Pulmonary artery endothelial cell (primary cell): ENCODE measurements at regions not wholly inside any gene's neighbourhood (a gene's known extent, or its start where the extent isn't known, plus 50 kb on each side); places are given as distances from the start of the nearest gene placed in this dataset.

ENCODE experiments used
- DNase-seq: peaks from one replicate; pipeline ENCODE4 v3.0.0-alpha.2; 2011; ENCODE audit warnings: low read depth, low spot score

- DNase-seq, result no peak
These were observed 56.6 kb upstream of the MAP2 start for GRCh38 chr2:209367075-209367747.

DNA sequence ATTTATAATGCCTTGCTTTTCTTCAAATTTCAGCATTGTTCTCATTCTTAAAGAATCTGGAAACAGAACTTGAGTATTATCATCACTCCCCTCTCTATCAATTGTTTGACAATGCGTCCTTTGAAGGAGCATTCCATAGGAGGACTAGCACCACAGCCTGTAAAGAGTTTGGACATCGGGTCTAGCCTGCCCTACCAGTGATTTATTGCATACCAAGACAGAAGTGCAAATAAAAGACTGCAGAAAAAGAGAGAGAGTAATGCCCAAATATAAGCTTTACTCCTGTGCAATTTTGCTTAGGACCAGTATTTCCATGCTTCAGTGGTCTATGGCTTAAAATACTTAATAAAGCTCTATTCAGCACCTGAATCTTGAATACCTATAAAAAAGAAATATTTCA is 55.4 kb upstream of the MAP2 start:
- no peak for DNase-seq

GRCh38 chr2:209368914-209369313 is 54.9 kb upstream of the MAP2 start:
- DNase-seq, result peak; percentile 91

DNA sequence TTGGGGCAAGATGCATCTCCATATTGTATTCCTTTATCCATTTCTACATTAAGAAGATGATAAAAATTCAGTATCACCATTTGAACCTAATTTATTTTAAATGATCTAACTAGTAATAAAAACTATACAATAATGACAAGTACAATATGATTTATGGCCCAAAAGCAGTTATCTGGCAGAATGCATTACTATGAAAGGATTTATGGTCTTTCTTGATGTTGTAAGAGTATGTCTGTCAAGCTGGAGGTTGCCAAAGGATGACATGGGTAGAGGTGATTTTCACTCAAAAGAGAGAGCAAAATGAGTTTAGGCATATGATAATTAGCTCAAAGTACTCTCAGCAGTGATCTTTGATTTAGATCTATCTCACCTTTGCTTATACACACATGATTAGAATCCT is 54.2 kb upstream of the MAP2 start:
- no peak for DNase-seq

DNA sequence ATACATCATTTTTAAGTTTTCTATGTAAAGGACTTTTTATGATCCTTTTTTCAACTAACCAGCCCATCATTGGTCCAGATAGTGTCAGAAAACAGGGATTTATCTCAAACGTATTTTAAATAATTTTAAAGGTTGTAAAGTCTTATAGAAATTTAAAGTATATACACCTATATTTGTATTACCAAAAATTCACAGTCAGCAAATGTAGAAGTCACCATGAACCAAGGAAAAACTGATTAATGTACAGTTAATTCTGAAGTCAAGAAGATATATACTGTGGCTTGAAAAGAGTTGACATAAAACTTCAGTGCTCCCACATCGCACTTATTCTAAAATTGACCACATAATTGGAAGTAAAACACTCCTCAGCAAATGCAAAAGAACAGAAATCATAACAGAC is 52.4 kb upstream of the MAP2 start:
- no peak for DNase-seq
